HepG2 (cell line): ENCODE measurements at regions not wholly inside any gene's neighbourhood (a gene's known extent, or its start where the extent isn't known, plus 50 kb on each side); places are given as distances from the start of the nearest gene placed in this dataset.
A peak's percentile ranks its signal among the peaks of the same experiment; 100 is the strongest.

ENCODE experiments used
- HNF4G ChIP-seq, 2 experiments: sonication (generic) in 1 of 2; formaldehyde crosslinking in 1 of 2; IDR thresholded peaks; 2 replicates each; pipeline versions ENCODE4 v1.4.0 to v1.6.1; 2011 to 2020; ENCODE audit warnings: borderline replicate concordance in 2 of 2, low read depth in 2 of 2, mild to moderate bottlenecking in 2 of 2, low read length in 1 of 2, missing genetic modification reagents in 1 of 2, moderate library complexity in 1 of 2
- RARG ChIP-seq: sonication (generic); formaldehyde crosslinking; IDR thresholded peaks from 2 replicates; pipeline ENCODE4 v1.4.0; 2020; ENCODE audit warnings: low read depth, mild to moderate bottlenecking, missing genetic modification reagents
- SOX13 ChIP-seq, 3 experiments: fragments of 450-650 bp in 1 of 3; sonication (generic) in 1 of 3; formaldehyde crosslinking in 1 of 3; IDR thresholded peaks in 2 of 3; conservative IDR thresholded peaks in 1 of 3; 2 replicates each; pipeline versions ENCODE4 v1.5.0 to v1.6.1; 2016 to 2020; ENCODE audit warnings: antibody characterized with exemption in 1 of 3, mild to moderate bottlenecking in 1 of 3, missing compliant biosample characterization in 1 of 3, missing genetic modification reagents in 1 of 3, moderate library complexity in 1 of 3
- SP4 ChIP-seq: sonication (generic); formaldehyde crosslinking; IDR thresholded peaks from 2 replicates; pipeline ENCODE4 v1.8.1; 2023; ENCODE audit warnings: mild to moderate bottlenecking, missing genetic modification reagents
- UBTF ChIP-seq: sonication (generic); formaldehyde crosslinking; IDR thresholded peaks from 2 replicates; pipeline ENCODE4 v1.4.0; 2020; ENCODE audit warnings: mild to moderate bottlenecking, missing genetic modification reagents
- ZBED4 ChIP-seq: sonication (generic); formaldehyde crosslinking; IDR thresholded peaks from 2 replicates; pipeline ENCODE4 v1.4.0; 2020; ENCODE audit warnings: missing genetic modification reagents, borderline replicate concordance
- ZBTB1 ChIP-seq: sonication (generic); formaldehyde crosslinking; IDR thresholded peaks from 2 replicates; pipeline ENCODE4 v1.4.0; 2020; ENCODE audit warnings: missing genetic modification reagents, borderline replicate concordance
- ZBTB40 ChIP-seq, 2 experiments: fragments of 450-650 bp in 1 of 2; sonication (generic) in 1 of 2; formaldehyde crosslinking in 1 of 2; IDR thresholded peaks; 2 replicates each; pipeline versions ENCODE4 v1.6.1 to v1.8.0; 2016 to 2022; ENCODE audit warnings: antibody characterized with exemption in 1 of 2, mild to moderate bottlenecking in 1 of 2, missing genetic modification reagents in 1 of 2
- ZNF543 ChIP-seq: sonication (generic); formaldehyde crosslinking; IDR thresholded peaks from 2 replicates; pipeline ENCODE4 v1.4.0; 2020; ENCODE audit warnings: mild to moderate bottlenecking, missing genetic modification reagents

GRCh38 chr16:10308305-10309193, 77.3 kb upstream of the ATF7IP2 start (continued):
- TF ChIP-seq ZBED4 (CRISPR knock-in tag): no peak; the same call in 1 of the 2 replicates
- 0 out of 2 replicates have a peak, but pooled peaks have one; percentile 34 for TF ChIP-seq ZNF543
- no peak for TF ChIP-seq SP4 (CRISPR knock-in tag)
- TF ChIP-seq ZBTB40 (IDR thresholded peaks at IDR 0.05): no peak
- peak; percentile 47; the same call in 1 of the 2 replicates for TF ChIP-seq ZBTB40 (CRISPR knock-in tag; IDR thresholded peaks at IDR 0.05)
- 0 out of 2 replicates have a peak, but pooled peaks have one; percentile 34 for TF ChIP-seq UBTF (CRISPR knock-in tag)
- TF ChIP-seq HNF4G (IDR thresholded peaks at IDR 0.05; ENCODE audit: borderline replicate concordance, low read depth, low read length): no peak
- no peak for TF ChIP-seq HNF4G (CRISPR knock-in tag; IDR thresholded peaks at IDR 0.05; ENCODE audit: borderline replicate concordance, low read depth)
- TF ChIP-seq ZBTB1: no peak
- no peak for TF ChIP-seq SOX13 (IDR thresholded peaks at IDR 0.05)
- peak in 1 of 2 experiments; percentile 76; a peak in 2 of 4 replicates for TF ChIP-seq SOX13 (CRISPR knock-in tag; conservative IDR thresholded peaks at IDR 0.05 in 1 of 2, IDR thresholded peaks at IDR 0.05 in 1 of 2)
- 0 out of 2 replicates have a peak, but pooled peaks have one; percentile 64 for TF ChIP-seq RARG (CRISPR knock-in tag)
